GM21723 (cell line): ENCODE measurements at regions not wholly inside any gene's neighbourhood (a gene's known extent, or its start where the extent isn't known, plus 50 kb on each side); places are given as distances from the start of the nearest gene placed in this dataset.

Experiments
- ATAC-seq: cut with Tn5 transposase; IDR thresholded peaks from one replicate; pipeline ENCODE4 v1.9.1; 2021; ENCODE audit warnings: mild to moderate bottlenecking, moderate library complexity; ENCODE audit not compliant: unreplicated experiment

GRCh38 chr2:117067900-117068299, 746.6 kb upstream of the DDX18 start:
- ATAC-seq = no peak

- no peak for ATAC-seq
Measured at GRCh38 chr2:117068371-117068770, 746.1 kb upstream of the DDX18 start.

GRCh38 chr2:117071556-117072102, 742.9 kb upstream of the DDX18 start:
- ATAC-seq = no peak

GRCh38 chr2:117074756-117075155, 739.7 kb upstream of the DDX18 start:
- no peak for ATAC-seq

GRCh38 chr2:117085256-117085655, 729.2 kb upstream of the DDX18 start:
- ATAC-seq = no peak

- no peak for ATAC-seq
Measured at GRCh38 chr2:117085737-117086136, 728.8 kb upstream of the DDX18 start.

GRCh38 chr2:117086174-117086942, 728.1 kb upstream of the DDX18 start:
- no peak for ATAC-seq

GRCh38 chr2:117086943-117087250, 727.6 kb upstream of the DDX18 start:
- no peak for ATAC-seq

GRCh38 chr2:117087535-117088291, 726.8 kb upstream of the DDX18 start:
- ATAC-seq = no peak

GRCh38 chr2:117091041-117091837, 723.3 kb upstream of the DDX18 start:
- no peak for ATAC-seq

- no peak for ATAC-seq
Measured at GRCh38 chr2:117101613-117102012, 712.9 kb upstream of the DDX18 start.

- ATAC-seq = no peak
Measured at GRCh38 chr2:117108741-117109267, 705.7 kb upstream of the DDX18 start.

GRCh38 chr2:117118994-117119393, 695.5 kb upstream of the DDX18 start:
- no peak for ATAC-seq

GRCh38 chr2:117123362-117123761, 691.1 kb upstream of the DDX18 start:
- ATAC-seq = no peak

GRCh38 chr2:117126656-117127055, 687.8 kb upstream of the DDX18 start:
- no peak for ATAC-seq

GRCh38 chr2:117127680-117128079, 686.8 kb upstream of the DDX18 start:
- ATAC-seq = no peak

GRCh38 chr2:117128461-117128860, 686.0 kb upstream of the DDX18 start:
- no peak for ATAC-seq

- no peak for ATAC-seq
Measured at GRCh38 chr2:117137371-117137770, 677.1 kb upstream of the DDX18 start.

- no peak for ATAC-seq
Measured at GRCh38 chr2:117169036-117169765, 645.3 kb upstream of the DDX18 start.

- ATAC-seq = no peak
Measured at GRCh38 chr2:117170897-117171296, 643.6 kb upstream of the DDX18 start.
